Bronchial epithelial cell (primary cell): ENCODE measurements at regions not wholly inside any gene's neighbourhood (a gene's known extent, or its start where the extent isn't known, plus 50 kb on each side); places are given as distances from the start of the nearest gene placed in this dataset.

Experiments
- DNase-seq: peaks from one replicate; pipeline ENCODE4 v3.0.0-alpha.2; 2010; ENCODE audit warnings: low read depth
- FAIRE-seq: peaks from 2 replicates; lab custom pipeline; 2011; peaks lifted over from hg19 to GRCh38; lab: Jason Lieb, UNC
- H3K27me3 ChIP-seq: 2 replicates; pipeline ENCODE4 v1.5.1; 2011; ENCODE audit warnings: low read length; ENCODE audit not compliant: control insufficient read depth, insufficient read depth
- H3K36me3 ChIP-seq: 2 replicates; pipeline ENCODE4 v1.5.1; 2011; ENCODE audit warnings: low read length; ENCODE audit not compliant: control insufficient read depth, insufficient read depth
- H3K4me3 ChIP-seq: 2 replicates; pipeline ENCODE4 v1.5.1; 2011; ENCODE audit warnings: mild to moderate bottlenecking, low read depth, low read length, control low read depth
- TF ChIP-seq, protein P1 (sequence below): IDR thresholded peaks from 2 replicates; pipeline ENCODE4 v1.5.1; 2011; ENCODE audit warnings: mild to moderate bottlenecking, moderate library complexity, low read length, control low read depth, inconsistent platforms; ENCODE audit not compliant: insufficient read depth, severe bottlenecking

DNA sequence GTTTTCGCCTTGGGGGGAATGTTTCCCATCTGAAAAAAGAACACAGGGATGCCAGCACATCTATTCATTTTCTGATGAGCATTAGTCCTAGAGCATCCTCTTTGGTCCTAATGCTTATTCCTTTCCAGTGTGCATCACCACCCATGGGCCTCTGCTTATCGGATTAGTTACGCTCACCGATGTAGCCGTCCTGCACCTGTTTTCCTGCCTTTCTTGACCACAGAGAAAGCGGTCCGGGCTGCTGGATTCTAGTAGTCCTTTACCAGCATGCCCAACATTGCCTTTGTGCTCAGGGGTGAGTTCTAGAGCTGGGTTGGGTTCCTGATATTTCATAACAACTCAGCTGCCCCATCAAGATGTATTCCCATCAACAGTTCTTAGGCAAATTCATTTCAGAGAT is 2084.5 kb upstream of the C9orf72 start:
- TF ChIP-seq, protein P1, sequence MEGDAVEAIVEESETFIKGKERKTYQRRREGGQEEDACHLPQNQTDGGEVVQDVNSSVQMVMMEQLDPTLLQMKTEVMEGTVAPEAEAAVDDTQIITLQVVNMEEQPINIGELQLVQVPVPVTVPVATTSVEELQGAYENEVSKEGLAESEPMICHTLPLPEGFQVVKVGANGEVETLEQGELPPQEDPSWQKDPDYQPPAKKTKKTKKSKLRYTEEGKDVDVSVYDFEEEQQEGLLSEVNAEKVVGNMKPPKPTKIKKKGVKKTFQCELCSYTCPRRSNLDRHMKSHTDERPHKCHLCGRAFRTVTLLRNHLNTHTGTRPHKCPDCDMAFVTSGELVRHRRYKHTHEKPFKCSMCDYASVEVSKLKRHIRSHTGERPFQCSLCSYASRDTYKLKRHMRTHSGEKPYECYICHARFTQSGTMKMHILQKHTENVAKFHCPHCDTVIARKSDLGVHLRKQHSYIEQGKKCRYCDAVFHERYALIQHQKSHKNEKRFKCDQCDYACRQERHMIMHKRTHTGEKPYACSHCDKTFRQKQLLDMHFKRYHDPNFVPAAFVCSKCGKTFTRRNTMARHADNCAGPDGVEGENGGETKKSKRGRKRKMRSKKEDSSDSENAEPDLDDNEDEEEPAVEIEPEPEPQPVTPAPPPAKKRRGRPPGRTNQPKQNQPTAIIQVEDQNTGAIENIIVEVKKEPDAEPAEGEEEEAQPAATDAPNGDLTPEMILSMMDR = no peak

DNA sequence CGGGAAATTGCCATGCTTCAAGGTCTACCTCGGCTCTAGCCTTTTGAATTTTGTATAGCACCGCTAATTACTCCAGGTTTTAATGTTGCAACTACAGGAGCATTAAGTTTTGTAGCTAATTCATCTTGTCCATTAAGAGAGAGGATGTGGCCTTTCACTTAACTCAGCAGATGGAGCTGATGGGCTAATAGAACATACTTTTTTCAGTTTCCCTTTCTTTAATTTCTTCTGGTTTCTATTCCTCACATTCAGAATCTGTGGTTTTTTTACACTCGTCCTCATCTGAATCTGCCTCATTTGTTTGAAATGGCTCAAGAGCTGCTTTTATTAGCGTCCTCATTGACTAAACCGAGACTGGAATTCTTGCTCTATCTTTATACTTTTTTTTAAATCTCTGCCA is 2085.7 kb upstream of the C9orf72 start:
- H3K4me3 ChIP-seq = no peak overlapping the region
- no peak for DNase-seq
- no peak for FAIRE-seq
- TF ChIP-seq, protein P1 = no peak
- no peaks in the 10 kb centered on the region for H3K36me3 ChIP-seq
- H3K27me3 ChIP-seq = no peaks in the 10 kb centered on the region

More for the DNA sequence above, 2084.5 kb upstream of the C9orf72 start:
- DNase-seq (no peak), FAIRE-seq (no peak)
- Histone ChIP-seq H3K4me3 (no peak overlapping the region), H3K36me3 (no peaks in the 10 kb centered on the region), H3K27me3 (no peaks in the 10 kb centered on the region)

DNA sequence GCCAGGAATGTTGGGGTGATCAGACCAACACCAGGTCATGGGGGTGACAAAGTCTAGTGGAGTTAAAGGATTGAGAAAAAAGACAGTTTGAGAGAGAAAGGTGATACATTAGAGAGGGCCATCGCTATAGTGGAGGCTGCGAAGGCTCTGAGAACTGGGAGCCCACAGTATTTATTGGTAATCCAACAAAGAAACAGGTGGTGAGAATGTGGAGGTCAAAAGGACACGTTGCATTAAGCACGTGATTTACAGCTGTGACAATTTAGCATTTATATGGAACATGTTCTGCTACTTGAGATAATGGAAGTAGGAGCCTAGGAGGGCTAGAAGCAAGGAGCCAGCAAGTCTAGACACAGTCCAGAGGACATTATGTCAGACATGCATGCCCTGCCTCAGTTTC is 2086.5 kb upstream of the C9orf72 start:
- H3K4me3 ChIP-seq = no peak overlapping the region
- FAIRE-seq (no peak), DNase-seq (no peak)
- no peaks in the 10 kb centered on the region for H3K36me3 ChIP-seq
- TF ChIP-seq, protein P1 = no peak
- H3K27me3 ChIP-seq = no peaks in the 10 kb centered on the region

DNA sequence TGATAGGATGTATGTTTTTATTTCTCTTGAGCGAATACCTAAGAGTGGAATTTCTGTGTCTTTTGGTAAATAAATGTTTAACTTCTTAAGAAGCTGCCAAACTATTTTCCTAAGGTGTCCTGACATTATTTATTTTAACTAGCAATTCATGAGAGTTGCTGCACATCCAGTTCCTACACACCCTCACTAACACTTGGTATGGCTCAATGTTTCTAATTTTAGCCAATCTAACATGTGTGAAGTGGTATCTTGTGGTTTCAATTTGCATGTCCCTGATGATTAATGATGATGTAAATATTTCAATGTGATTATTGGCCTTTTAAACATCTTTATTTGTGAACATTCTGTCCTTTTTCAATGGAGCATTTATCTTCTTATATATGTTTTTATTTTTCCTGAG is 2095.5 kb upstream of the C9orf72 start:
- no peak for FAIRE-seq
- no peaks in the 10 kb centered on the region for H3K36me3 ChIP-seq
- DNase-seq = peak; percentile 83
- H3K4me3 ChIP-seq = no peak overlapping the region
- TF ChIP-seq, protein P1 = no peak
- no peaks in the 10 kb centered on the region for H3K27me3 ChIP-seq

DNA sequence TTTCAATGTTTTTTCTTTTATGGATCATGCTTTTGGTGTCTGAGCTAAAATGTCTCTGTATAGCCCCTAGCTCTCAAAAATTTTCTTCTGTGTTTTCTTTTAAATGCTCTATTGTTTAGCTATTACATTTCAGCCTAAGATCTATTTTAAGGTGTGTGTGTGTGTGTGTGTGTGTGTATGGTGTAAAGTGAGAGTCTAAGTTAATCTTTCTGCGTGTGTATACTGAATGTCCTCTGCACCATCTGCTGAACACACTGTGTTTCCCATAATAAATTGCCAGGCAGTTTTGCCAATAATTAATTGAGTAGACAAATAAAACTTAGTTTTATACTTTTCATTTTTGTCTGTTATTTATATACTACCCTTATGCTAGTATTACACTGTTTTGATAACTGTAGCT is 2096.3 kb upstream of the C9orf72 start:
- no peak for FAIRE-seq

DNA sequence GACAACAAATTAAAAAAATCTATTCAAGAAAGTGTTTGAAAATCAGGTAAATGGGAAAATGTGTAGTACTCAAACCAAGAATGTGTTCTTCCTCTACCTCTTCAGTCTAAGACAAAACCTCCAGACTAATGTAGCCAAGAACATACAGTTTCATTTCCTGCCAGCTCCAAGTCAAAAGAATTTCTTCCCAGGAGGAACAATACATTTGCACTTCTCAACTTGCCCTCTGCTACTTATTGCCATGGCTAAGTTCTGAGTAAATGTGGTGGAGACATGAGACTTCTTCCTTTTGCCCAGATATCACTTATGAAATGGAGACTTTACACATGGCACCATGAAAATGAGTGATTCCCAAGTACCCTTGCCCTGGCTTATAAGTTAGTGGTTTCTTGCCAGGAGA is 2112.2 kb upstream of the C9orf72 start:
- DNase-seq (peak; percentile 77), FAIRE-seq (no peak)
- no peaks in the 10 kb centered on the region for H3K27me3 ChIP-seq
- no peak overlapping the region for H3K4me3 ChIP-seq
- TF ChIP-seq, protein P1 = no peak
- H3K36me3 ChIP-seq = no peaks in the 10 kb centered on the region

More for the DNA sequence above, 2096.3 kb upstream of the C9orf72 start:
- no peak overlapping the region for H3K4me3 ChIP-seq
- H3K36me3 ChIP-seq = no peaks in the 10 kb centered on the region
- DNase-seq = no peak
- TF ChIP-seq, protein P1 = no peak
- no peaks in the 10 kb centered on the region for H3K27me3 ChIP-seq
